ENCODE measurements at regions not wholly inside any gene's neighbourhood (a gene's known extent, or its start where the extent isn't known, plus 50 kb on each side); places are given as distances from the start of the nearest gene placed in this dataset.
A peak's percentile ranks its signal among the peaks of the same experiment; 100 is the strongest.

- Histone ChIP-seq H3K36me3 (ENCODE audit: control insufficient read depth in 2 of 2, insufficient read depth in 2 of 2, low read length in 1 of 2) (no peaks in the 10 kb centered on the region), H3K27me3 (replicated peaks in 1 of 2; ENCODE audit: control insufficient read depth in 2 of 2, insufficient read depth in 2 of 2, low read length in 1 of 2) (0 out of 4 replicates have a peak, but pooled peaks cover 0 to 5% of the 10 kb centered on the region in 2 experiments), H3K9ac (ENCODE audit: control insufficient read depth, insufficient read depth, low read length) (no peak overlapping the region), H4K20me1 (ENCODE audit: control insufficient read depth, insufficient read depth) (no peaks in the 10 kb centered on the region), H3K79me2 (ENCODE audit: control insufficient read depth, insufficient read depth, low read length) (no peaks in the 10 kb centered on the region), H3K4me3 (no peak overlapping the region), H3K9me3 (replicated peaks; ENCODE audit: control insufficient read depth, insufficient read depth, low read length) (no peaks in the 10 kb centered on the region), H3K27ac (ENCODE audit: control insufficient read depth, insufficient read depth) (no peak overlapping the region), H2AFZ (ENCODE audit: control insufficient read depth, low read depth, low read length) (no peak overlapping the region), H3K4me1 (ENCODE audit: control insufficient read depth, insufficient read depth, low read length) (peaks cover 2% of the 10 kb centered on the region; the same call in 1 of the 2 replicates), H3K4me2 (ENCODE audit: control insufficient read depth, insufficient read depth) (no peak overlapping the region)
- WGBS (ENCODE audit: insufficient coverage, insufficient replicate concordance, low lambda C conversion rate, missing lambda C conversion rate) = 12% methylated on average over 3 of the region's 3 CpGs
- intact Hi-C loops (cut with micrococcal nuclease; ENCODE audit: unreplicated experiment) = no loop called here
- FAIRE-seq (no peak), DNase-seq (ENCODE audit: low read depth, low spot score) (no peak), ATAC-seq (peak; percentile 59)
- TF ChIP-seq ATF7 (IDR thresholded peaks at IDR 0.05; ENCODE audit: low read depth) = peak; percentile 75
- TF ChIP-seq E2F4 (IDR thresholded peaks at IDR 0.05; ENCODE audit: low read depth, low read length) = no peak
- 0 out of 2 replicates have a peak, but pooled peaks have one; percentile 12 for TF ChIP-seq NR2F1 (conservative IDR thresholded peaks at IDR 0.05)
- peak; percentile 26; the same call in 1 of the 2 replicates for TF ChIP-seq IKZF1 (conservative IDR thresholded peaks at IDR 0.05)
- TF ChIP-seq NRF1 (conservative IDR thresholded peaks at IDR 0.05; ENCODE audit: low read depth, low read length) = no peak
- TF ChIP-seq CREB1 (IDR thresholded peaks at IDR 0.05; ENCODE audit: low read depth) = 0 out of 2 replicates have a peak, but pooled peaks have one; percentile 17
- ChIA-PET SMC1A (ENCODE audit: uncharacterized antibody, unreplicated experiment) (interaction anchor here (1.0 to 14.4 kb wide), 7 partner anchors 9 to 103 kb away, joined by 3 to 141 read pairs (median 6); no protein-coding TSS in a partner anchor), CTCF (interaction anchor here (1.0 to 1.4 kb wide), 8 partner anchors 15 to 104 kb away, joined by 3 to 6 read pairs (median 3); no protein-coding TSS in a partner anchor), RAD21 (ENCODE audit: unreplicated experiment) (interaction anchor here (1.1 to 12.5 kb wide), 10 partner anchors 9 to 104 kb away, joined by 3 to 156 read pairs (median 6); no protein-coding TSS in a partner anchor), POLR2A (interaction anchor here (0.6 to 4.4 kb wide), 5 partner anchors 12 to 70 kb away, joined by 3 to 33 read pairs (median 8); no protein-coding TSS in a partner anchor)
- no TSS peak for BruUV-seq (replicated peaks)
- in situ Hi-C loops (cut with MboI) = no loop called here
These were observed 51.8 kb upstream of the CYRIA start for GRCh38 chr2:16717477-16717876.
